HL-60 (cell line): ENCODE measurements at regions not wholly inside any gene's neighbourhood (a gene's known extent, or its start where the extent isn't known, plus 50 kb on each side); places are given as distances from the start of the nearest gene placed in this dataset.

Source experiments
- DNase-seq, 2 experiments: peaks; one replicate each; pipeline ENCODE4 v3.0.0-alpha.2; 2010 to 2020; ENCODE audit warnings: low read depth in 1 of 2, low spot score in 1 of 2
- H3K27ac ChIP-seq: fragments of 250-450 bp; sonication (Bioruptor Pico); replicated peaks from 2 replicates; pipeline ENCODE4 v1.5.1; 2020; ENCODE audit warnings: mild to moderate bottlenecking, moderate library complexity
- H3K27me3 ChIP-seq: fragments of 250-450 bp; sonication (Bioruptor Pico); 2 replicates; pipeline ENCODE4 v1.5.1; 2021; ENCODE audit warnings: mild to moderate bottlenecking, moderate library complexity; ENCODE audit not compliant: insufficient read depth, poor library complexity, severe bottlenecking
- H3K4me3 ChIP-seq: replicated peaks from 2 replicates; pipeline ENCODE4 v1.5.1; 2011; ENCODE audit warnings: mild to moderate bottlenecking, control low read depth, low read length; ENCODE audit not compliant: insufficient read depth
- CTCF ChIP-seq: IDR thresholded peaks from one replicate; pipeline ENCODE4 v1.5.1; 2011; ENCODE audit warnings: low read length, control low read depth, inconsistent platforms; ENCODE audit not compliant: insufficient read depth
- GABPA ChIP-seq: IDR thresholded peaks from 2 replicates; pipeline ENCODE4 v1.6.1; 2012; ENCODE audit warnings: low read depth
- POLR2AphosphoS5 ChIP-seq: IDR thresholded peaks from 2 replicates; pipeline ENCODE4 v1.6.1; 2012; ENCODE audit warnings: low read depth
- REST ChIP-seq: IDR thresholded peaks from 2 replicates; pipeline ENCODE4 v1.6.1; 2012; ENCODE audit warnings: low read depth; ENCODE audit not compliant: insufficient replicate concordance
- SPI1 ChIP-seq: IDR thresholded peaks from 2 replicates; pipeline ENCODE4 v1.6.1; 2012; ENCODE audit warnings: low read depth, mild to moderate bottlenecking, borderline replicate concordance

DNA sequence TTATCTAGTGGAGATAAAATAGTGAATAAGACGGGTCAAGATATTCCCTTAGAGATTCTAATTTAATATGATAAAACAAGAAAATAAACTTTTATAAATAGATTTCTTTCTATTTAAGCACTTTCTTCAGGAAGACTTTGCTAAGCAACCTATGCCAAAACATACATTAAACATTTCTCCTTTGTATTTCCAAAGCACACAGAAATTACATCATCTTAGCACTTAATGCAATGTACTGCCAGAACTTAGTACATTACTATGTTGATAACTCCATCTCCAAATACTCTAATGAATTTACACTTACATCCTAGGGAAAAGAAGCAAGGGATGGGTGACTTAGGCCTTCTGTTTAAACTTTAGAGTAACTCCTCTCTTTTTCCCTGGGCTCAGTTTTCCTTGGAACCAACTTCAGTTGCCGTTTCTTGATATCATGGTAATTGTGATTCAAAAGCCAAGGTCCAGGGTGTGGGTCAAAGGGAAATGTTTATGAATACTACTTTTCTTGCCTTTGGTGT lies 322.6 kb upstream of the PCDH20 start:
- no peak for DNase-seq
- TF ChIP-seq GABPA (no peak), POLR2AphosphoS5 (no peak), SPI1 (no peak), CTCF (no peak)
- Histone ChIP-seq H3K27ac (no peak overlapping the region), H3K27me3 (no peaks in the 10 kb centered on the region), H3K4me3 (no peak overlapping the region)

GRCh38 chr13:61734683-61735082 lies 319.0 kb upstream of the PCDH20 start:
- Histone ChIP-seq H3K4me3 (no peak overlapping the region), H3K27ac (no peak overlapping the region), H3K27me3 (no peaks in the 10 kb centered on the region)
- no peak for TF ChIP-seq REST
- TF ChIP-seq POLR2AphosphoS5, result no peak
- TF ChIP-seq GABPA, result no peak
- TF ChIP-seq SPI1, result no peak
- TF ChIP-seq CTCF, result no peak
- DNase-seq, result no peak

DNA sequence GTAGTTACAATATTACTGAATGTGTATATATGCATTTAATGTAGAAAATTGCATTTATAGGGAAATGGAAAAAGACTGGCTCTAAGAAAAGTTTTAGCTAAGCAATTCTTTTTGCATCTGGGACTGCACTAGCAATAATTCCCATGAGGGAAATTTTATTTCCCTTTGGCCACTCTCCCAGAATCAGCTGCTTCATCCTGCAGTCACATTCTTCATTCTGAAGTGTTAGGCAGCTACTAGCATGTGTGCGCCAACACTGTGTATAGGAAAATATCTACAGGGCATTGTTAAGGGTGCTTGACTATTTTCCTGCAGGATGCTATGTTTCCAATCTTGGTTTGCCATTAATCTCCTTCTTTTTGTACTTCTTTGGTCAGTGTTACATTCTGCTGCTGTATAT lies 312.8 kb upstream of the PCDH20 start:
- DNase-seq, result no peak
- H3K4me3 ChIP-seq, result no peak overlapping the region
- no peaks in the 10 kb centered on the region for H3K27me3 ChIP-seq
- TF ChIP-seq REST (no peak), POLR2AphosphoS5 (no peak), GABPA (no peak), CTCF (no peak), SPI1 (no peak)
- no peak overlapping the region for H3K27ac ChIP-seq

DNA sequence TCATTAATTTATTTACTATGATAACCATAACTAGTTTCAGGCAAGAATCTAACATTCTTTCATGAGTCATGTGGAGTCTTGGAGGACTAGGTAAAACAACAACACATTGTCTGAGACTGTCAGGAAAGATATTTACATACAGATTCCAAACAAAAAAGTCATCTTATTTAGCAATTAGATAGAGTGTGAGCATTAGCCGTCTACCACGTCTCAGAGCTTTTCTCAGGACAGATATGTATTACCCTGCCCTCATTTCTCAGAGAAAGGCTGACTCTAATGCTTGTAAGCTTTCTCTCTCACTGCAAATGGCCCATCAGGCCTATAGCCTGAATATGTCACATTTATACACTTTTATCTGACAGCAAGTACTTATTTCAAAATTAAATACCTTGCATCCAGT lies 312.1 kb upstream of the PCDH20 start:
- no peak overlapping the region for H3K27ac ChIP-seq
- TF ChIP-seq SPI1 (no peak), REST (no peak), GABPA (no peak), CTCF (no peak), POLR2AphosphoS5 (no peak)
- no peak overlapping the region for H3K4me3 ChIP-seq
- no peak for DNase-seq
- no peaks in the 10 kb centered on the region for H3K27me3 ChIP-seq
